HG03135 (cell line): ENCODE measurements at regions not wholly inside any gene's neighbourhood (a gene's known extent, or its start where the extent isn't known, plus 50 kb on each side); places are given as distances from the start of the nearest gene placed in this dataset.
"Not testable (repeated sequence)": the region's sequence is repeated elsewhere in the genome, so short reads cannot be mapped to it uniquely, and the experiment has no call there.

ENCODE experiments used
- ATAC-seq: cut with Tn5 transposase; IDR thresholded peaks from one replicate; pipeline ENCODE4 v1.9.1; 2021; ENCODE audit warnings: mild to moderate bottlenecking, moderate library complexity; ENCODE audit not compliant: unreplicated experiment

DNA sequence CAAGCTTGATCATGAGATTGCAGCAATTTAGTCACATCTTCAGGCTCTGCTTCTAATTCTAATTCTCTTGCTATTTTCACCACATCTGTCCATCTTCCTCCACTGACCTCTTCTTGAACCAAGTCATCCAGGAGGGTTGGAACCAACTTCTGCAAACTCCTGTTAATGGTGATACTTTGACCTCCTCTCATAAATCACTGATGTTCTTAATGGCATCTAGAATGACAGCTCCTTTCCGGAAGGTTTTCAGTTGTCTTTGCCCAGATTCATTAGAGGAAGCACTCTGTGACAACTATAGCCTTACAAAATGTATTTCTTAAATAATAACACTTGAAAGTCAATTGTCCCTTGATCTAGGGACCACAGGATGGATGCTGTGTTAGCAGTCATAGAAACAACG is 136.2 kb downstream of the IGLL1 start:
- not testable (repeated sequence) for ATAC-seq

DNA sequence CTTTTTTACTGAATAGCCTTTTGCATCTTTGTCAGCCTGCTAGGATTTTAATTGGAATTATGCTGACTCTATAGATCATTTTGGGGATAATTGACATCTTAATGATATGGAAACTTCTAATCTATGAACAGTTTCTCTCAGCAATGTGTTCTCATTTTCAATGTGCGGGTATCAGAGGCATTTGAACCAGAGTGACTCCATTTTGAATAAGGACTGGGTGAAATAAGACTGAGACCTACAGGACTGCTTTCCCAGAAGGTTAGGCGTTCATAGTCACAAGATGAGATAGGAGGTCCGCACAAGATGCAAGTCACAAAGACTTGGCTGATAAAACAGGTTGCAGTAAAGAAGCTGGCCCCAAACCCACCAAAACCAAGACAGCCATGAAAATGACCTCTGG is 140.5 kb downstream of the IGLL1 start:
- not testable (repeated sequence) for ATAC-seq

DNA sequence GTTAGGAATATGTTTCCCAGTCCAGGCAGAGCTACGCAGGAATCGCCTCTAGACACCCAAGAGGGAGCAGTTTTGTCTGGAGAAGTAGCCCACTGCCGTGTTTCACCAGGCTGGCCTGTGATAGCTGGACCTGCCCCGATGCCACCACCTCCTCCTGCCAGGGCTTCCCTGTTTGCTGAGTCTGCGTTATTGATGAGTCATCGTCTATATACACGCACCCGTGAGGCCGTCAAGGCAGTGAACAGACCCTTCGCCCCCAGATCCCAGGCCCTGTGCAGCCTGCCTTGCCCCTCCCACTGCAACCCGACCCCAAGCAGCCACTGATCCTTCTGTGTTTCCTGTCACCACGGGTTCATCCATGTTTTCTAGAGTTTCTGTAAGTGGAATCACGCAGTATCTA is 141.9 kb downstream of the IGLL1 start:
- ATAC-seq = no peak

DNA sequence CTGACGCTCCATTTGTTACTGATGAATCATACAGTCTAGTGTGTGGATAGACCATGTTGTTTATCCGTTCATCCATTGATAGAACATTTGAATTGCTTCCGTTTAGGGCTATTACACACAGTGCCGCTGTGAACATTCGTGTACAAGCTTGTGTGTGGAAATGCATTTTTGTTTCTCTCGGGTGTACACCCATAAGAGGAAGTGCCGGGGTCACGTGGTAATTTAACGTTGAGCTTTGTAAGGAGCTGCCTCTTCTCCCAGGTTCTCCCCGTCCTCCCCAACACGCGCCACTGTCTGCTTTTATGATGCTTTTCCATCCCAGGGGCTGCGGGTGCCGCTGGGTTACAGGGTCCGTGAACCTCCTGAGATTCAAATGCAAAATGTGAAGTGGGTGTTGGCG is 142.3 kb downstream of the IGLL1 start:
- no peak for ATAC-seq

DNA sequence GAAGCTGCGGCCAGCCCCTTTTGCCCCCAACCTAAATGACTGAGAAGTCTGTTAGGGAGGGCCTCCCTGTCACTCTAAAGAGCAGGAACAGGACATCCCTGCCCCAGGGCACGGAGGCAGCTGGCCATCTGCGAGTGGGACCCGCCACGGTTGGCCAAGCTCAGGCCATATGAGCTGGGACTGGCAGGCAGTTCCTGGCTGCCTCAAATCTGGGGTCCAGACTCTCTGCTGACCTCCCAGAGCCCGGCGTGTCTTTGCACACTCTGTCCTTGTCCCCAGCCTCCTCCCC is 143.0 kb downstream of the IGLL1 start:
- not testable (repeated sequence) for ATAC-seq

DNA sequence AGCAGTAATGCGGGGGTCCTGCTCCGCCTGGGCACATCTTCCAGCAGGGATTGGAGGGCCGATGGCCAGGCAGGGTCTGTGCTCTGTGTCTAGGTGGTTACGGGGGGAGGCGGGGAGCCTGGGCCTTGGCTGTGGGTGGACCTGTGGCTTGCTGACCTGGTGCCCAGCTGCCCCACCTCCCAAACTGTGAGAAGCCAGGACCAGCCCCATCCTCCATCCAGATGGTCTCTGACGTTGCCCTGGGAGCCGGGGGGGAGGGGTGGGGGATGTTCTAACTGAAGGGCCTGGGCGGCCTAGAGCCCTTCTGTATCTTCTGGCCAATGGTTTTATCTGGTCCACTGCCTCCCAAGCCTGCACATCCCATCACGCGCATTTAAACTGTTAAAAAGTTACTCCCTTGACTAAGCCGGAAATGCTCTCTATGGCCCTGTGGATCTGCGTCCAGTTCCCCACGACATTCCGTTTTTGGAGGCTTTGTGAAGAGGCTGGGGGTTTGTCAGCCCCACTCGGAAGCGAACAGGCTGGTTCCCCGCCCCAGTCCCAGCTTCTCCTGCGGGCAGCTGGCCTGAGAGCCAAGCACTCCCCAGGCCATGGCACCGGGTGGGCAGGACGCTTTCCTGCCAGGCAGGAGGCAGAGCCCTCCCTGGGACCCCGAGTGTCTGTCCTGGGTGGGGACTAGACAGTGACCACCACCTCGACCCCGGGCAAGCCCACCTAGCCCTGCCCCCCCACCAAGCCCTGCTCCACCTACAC is 143.6 kb downstream of the IGLL1 start:
- ATAC-seq = not testable (repeated sequence)

DNA sequence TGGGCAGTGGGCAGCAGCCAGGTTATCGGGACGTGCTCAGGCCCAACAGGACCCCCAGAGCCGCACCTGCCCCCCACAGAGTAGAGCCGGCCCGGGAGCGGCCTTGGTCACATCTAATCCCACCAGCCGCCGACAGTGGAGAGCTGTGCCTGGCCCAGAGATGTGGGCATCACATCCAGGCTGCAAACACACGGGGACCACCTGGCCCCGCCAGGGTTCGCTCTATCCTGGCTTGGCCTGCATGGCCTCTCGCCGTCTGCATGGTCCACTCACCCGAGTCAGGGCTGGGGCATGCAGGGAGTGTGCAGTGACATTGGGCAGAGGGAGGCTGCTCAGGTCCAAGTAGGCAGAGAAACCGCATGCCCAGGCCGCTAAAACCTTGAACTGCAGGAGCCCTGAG is 144.9 kb downstream of the IGLL1 start:
- ATAC-seq = not testable (repeated sequence)

DNA sequence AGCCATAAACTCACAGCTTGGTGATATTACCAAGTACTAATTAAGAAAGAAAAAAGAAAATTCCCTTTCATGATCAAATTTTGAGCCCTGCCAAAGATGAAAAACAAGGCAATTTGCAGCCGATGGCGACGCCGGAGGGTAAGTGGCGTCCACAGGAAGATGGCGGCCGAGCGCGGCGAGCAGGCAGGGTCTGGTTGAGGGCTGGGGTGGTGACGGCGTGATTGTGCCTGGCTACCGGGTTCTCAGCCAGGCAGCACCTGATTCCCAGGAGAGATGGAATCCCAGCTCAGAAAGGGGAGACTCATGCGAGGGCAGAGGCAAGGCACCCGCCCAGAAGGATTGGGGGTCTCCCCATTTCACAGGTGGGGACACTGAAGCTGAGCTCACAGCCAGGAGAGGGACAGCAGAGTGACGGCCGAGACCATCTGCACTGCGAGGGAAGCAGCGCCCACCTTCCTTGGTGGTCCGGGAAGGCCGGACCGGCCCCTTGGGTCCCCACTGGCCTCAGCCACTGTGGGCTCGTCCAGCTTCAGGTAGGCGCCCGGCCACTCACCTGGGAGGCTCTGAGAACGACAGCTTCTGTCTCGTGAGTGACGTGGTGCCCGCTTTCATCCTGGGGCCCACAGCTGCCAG is 145.8 kb downstream of the IGLL1 start:
- ATAC-seq = not testable (repeated sequence)

DNA sequence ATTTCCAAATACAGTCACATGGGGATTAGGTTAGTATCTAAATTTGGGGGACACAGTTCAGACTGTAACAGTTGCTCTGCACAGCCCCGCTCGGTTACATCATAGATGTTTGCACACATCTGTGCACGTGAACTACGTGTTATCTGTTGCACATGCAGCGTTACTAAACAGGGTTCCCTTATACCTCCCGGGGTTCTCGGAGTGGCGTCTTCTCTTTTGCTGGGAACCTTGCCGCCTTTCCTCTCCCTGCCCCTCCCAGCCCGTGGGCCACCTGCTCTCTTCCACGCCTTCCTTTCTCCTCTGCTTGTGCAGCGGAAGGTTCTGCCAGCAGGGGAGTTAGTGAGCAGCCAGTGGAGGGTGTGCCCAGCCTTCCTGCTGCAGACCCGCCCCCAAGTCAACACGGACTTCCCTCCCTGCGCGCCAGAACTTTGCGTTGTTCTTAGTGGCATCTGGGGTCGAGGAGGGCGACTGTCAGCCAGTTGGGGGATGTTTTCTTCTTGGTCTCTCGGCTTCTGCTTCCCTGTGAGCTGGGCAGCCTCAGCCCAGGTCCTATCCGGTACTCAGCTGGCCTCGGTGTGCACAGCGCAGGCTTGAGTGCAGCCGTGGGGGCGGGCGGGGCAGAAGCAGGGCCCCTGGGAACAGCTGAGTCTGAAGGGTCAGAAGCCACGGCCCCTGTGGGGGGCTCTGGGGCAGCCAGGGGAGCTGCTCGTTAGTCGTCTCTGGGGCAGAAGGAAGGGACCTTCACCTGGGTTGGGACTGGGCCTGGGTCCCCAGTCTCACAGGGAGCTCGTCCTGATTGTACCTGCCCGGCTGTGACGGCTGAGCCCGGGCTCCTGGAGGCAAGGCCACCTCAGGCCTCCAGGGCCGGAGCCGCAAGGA is 146.7 kb downstream of the IGLL1 start:
- not testable (repeated sequence) for ATAC-seq

DNA sequence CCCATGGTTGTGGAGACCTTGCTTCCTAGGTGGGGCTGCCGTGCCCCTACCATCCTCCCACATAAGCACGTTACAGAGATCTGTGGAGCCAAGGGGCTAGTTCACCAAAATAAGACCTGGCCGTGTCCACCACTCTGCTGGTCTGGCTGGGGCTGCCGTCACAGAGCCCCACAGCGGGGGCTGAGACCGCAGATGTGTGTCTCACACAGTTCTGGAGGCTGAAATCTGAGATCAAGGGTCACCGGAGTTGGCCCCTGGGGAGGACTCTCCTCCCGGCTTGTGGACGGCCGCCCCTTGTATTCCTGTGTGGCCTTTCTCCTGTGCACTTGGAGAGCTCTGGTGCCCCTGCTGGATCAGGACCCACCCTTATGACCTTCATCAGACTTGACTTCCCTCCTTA is 147.4 kb downstream of the IGLL1 start:
- ATAC-seq = not testable (repeated sequence)

DNA sequence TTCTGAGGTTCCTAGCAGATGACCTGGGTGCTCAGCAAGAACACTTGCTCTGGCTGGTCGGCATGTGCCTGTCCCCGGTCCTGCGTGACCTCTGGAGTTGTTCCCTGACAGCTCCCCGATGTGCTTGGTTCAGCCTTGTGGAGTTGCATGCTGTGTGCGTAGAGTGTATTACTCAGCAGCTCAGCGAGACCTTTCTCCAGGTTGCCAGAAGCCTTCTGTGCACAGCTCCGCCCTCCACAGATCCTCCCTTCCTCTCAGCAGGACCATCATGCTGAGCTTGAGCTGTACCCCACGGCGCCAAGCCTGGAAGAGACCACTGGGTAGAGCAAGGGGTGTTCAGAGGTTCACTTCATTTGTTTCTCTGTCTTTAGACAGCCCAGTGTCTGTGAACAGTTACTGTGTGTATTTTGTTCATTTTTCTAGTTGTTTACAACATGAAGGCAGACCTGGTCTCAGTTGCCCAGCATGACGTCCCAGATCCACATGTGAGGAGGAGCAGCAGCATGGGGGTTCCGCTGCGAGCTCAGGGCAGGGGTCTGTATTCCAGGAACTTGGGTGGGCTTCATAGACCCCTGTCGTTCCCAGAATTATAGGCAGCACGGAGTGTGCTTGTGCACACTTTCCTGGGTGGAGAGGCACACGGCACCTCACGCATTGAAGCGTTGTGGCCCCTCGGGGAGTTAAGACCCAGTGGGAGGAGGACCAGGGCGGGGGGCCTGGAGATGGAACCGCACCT is 148.6 kb downstream of the IGLL1 start:
- ATAC-seq = no peak

DNA sequence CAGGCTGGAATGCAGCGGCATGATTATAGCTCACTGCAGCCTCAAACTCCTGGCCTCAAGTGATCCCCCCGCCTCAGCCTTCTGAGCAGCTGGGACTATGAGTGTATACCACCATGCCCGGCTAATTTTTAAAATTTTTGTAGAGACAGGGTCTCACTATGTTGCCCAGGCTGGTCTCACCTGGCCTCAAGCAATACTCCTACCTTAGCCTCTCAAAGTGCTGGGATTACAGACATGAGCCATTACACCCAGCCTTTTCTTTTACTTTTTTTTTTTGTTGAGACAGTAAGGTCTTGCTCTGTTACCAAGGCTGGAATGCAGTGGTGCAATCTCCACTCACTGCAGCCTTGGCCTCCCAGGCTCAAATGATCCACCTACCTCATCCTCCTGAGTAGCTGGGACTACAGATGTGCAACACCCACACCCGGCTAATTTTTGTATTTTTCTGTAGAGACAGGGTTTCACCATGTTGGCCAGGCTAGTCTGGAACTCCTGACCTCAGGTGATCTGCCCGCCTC is 155.5 kb downstream of the IGLL1 start:
- ATAC-seq = not testable (repeated sequence)

DNA sequence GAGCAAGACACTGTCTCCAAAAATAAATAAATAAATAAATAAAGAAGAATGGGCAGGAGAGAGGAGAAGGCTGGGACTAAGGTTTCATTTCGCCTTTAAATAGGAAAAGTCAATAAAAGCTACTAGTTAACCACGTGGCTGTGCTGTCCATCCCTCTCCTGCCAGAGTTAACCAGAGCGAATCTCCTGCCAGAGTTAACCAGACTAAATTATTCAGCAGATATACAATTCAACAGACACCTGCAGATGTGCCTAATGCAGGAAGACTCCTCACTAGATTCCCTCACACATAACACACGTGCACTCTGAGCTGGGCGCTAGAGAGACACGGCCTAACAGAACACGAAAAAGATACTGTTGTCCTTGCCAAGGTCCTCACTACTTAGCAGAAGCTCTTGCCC is 156.1 kb downstream of the IGLL1 start:
- ATAC-seq = no peak

DNA sequence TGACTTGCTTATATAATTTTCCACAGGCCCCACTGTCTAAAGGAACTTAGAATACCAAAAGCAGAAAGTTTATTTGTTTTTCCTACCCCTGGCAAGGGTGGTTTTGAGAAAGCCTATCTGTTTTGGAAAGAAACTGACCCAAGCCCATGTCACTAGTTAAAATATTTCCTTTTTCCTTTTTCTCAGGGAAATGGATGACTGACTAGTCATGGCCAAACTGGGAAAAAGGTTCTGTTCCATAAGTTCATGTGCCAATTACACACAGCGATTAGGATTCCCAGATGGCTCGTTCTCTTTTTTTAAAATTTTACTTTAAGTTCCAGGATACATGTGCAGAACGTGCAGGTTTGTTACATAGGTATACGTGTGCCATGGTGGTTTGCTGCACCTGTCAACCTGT is 157.8 kb downstream of the IGLL1 start:
- not testable (repeated sequence) for ATAC-seq

DNA sequence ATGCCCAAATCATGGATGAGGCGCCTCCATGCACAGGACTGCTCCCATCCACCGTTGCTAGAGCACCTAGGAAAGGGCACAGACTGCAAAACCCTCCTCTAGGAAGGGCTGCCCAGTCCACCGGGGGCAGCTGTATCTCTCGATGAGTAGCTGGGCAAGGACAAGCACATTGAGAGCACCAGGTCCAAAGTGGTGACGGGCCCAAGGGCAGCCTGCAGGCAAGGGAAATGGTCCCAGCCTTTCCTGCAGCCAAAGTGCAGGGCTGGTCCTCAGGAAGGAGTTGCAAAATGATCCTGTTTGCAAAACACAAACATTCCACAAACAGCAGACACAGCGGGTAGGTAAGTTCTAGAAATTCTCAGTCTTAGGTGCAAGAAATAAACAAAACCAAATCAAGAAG is 158.8 kb downstream of the IGLL1 start:
- ATAC-seq = not testable (repeated sequence)

DNA sequence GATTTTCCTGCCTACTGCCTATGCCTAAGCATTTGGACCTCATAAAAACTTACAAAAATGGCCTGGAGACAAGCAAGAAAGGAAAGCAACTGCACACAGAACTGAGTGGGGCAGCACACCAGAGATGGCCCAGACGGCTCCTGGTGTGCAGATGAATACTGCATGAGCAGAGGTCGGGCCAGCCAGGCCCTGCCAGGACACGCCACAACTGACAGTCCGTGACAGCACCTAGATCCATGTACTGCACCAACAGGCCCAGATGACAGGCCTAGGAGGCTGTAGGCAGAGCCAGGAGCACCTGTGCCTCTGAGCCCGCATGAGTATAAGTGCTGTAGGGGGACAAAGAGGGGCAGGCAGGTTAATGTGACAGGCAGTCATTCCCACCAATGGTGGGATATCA is 160.2 kb downstream of the IGLL1 start:
- ATAC-seq = no peak

DNA sequence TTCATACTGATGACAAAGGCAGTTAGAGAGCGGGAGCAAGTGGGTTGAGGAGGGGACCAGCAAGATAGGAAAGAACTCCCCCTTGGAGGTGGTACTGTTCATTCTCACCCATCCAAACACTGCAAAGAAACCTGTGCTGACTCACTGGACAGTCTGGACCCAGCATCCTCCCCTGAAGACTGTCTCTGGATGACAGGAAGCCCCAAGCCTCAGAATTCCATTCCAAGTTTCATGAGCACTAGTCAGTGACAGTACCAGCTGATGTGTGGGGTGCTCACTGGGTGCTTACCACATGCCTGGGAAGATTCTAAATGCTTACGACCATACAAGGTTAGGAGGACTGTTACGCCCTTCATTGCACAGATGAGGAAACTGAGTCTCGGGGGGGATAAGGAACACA is 160.9 kb downstream of the IGLL1 start:
- no peak for ATAC-seq

DNA sequence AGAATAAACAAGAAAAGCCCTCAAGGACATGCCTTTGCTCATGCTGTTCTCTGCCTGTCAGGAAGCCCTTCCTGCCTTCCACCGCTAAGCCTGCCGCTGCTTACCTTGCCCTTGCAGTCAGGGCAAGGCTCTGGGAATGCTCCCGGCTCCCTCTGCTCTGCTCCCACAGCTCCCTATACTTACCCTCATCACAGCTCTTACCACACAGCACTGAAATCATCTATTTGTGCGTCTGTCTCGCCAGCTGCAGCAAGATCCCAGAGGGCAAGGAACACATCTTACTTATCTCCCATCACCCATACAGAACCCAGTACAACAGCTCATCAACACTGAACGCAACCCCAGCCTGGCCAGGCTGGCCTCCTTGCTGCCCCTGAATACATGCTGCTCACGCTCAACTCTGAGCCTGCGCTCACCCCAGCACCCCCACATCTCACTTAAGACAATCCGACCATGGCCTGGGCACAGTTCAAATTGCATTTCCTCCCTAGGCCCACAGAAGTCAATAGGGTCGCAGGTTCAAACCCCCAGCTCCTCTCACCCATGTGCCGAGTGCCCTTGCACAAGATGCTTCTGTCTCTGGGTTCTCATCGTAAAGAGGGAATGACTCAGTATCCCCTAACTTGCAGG is 161.8 kb downstream of the IGLL1 start:
- no peak for ATAC-seq

DNA sequence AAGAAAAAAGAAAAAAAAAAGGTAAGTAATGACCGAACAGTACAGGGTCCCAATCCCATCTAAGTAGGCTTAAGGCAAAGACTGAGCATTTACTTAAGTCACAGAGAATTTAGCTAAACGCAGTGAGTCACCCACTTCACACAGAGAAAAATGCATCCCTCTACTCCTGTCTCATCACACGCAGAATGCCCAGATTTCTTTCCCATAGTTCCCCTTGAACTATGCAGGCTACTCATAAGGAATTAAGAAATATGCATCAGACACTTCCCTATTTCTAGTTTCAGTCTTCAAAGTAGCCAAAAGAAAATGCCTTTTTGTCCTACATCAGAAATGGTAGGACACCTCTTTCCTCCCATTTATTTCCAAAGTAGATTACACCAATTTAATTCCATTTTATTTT is 162.8 kb downstream of the IGLL1 start:
- ATAC-seq = not testable (repeated sequence)

DNA sequence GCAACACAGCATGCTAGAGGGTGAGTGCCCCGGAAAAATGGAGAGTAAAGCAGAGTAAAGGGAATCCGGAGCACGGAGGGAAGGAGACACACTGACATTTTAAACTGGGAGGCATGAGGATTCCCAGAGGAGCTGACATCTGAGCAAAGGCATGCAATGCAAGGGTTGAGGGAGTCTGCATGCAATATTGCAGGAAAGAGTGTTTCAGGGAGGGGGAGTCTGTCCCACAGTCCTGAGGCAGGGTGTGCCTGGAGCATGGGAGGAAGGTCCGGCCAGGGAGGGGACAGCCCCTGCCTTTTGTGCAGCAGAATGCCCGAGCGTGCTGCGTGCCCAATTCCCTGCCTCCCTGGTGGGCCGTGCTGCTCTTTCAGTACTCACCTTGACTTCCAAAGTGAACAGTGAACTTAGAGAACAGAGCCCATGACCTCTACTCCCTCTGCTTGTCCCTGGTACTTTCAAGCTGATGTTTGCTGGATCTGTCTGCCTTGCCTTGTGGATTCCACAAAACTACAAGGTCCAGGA is 163.9 kb downstream of the IGLL1 start:
- not testable (repeated sequence) for ATAC-seq
